Dedifferentiated amniotic fluid mesenchymal stem cell (primary cell): ENCODE measurements at regions not wholly inside any gene's neighbourhood (a gene's known extent, or its start where the extent isn't known, plus 50 kb on each side); places are given as distances from the start of the nearest gene placed in this dataset.
"Not testable (repeated sequence)": the region's sequence is repeated elsewhere in the genome, so short reads cannot be mapped to it uniquely, and the experiment has no call there.

Source experiments
- DNase-seq: peaks from one replicate; pipeline ENCODE4 v3.0.0-alpha.2; 2016; ENCODE audit errors: extremely low spot score

- peak; percentile 66 for DNase-seq
These were observed 87.0 kb upstream of the BLID start for GRCh38 chr11:122202951-122203456.

GRCh38 chr11:122202161-122202950, 86.3 kb upstream of the BLID start:
- DNase-seq: peak; percentile 60

GRCh38 chr11:122201106-122201505, 85.1 kb upstream of the BLID start:
- DNase-seq: no peak

- DNase-seq: no peak
These were observed 83.6 kb upstream of the BLID start for GRCh38 chr11:122199661-122200060.

GRCh38 chr11:122198291-122198983, 82.4 kb upstream of the BLID start:
- peak; percentile 16 for DNase-seq

- peak; percentile 98 for DNase-seq
These were observed 81.3 kb upstream of the BLID start for GRCh38 chr11:122197066-122197987.

GRCh38 chr11:122195790-122196189, 79.8 kb upstream of the BLID start:
- no peak for DNase-seq

GRCh38 chr11:122193881-122194480, 78.0 kb upstream of the BLID start:
- DNase-seq: not testable (repeated sequence)

- DNase-seq: no peak
These were observed 77.4 kb upstream of the BLID start for GRCh38 chr11:122193457-122193856.

- no peak for DNase-seq
These were observed 76.7 kb upstream of the BLID start for GRCh38 chr11:122192634-122193255.

- no peak for DNase-seq
These were observed 74.8 kb upstream of the BLID start for GRCh38 chr11:122190768-122191167.

GRCh38 chr11:122189229-122189628, 73.2 kb upstream of the BLID start:
- DNase-seq: peak; percentile 93

- DNase-seq: no peak
These were observed 71.6 kb upstream of the BLID start for GRCh38 chr11:122187373-122188165.

GRCh38 chr11:122186439-122187080, 70.5 kb upstream of the BLID start:
- peak; percentile 46 for DNase-seq

- no peak for DNase-seq
These were observed 67.9 kb upstream of the BLID start for GRCh38 chr11:122183933-122184332.

- no peak for DNase-seq
These were observed 65.9 kb upstream of the BLID start for GRCh38 chr11:122181893-122182292.

- no peak for DNase-seq
These were observed 65.4 kb upstream of the BLID start for GRCh38 chr11:122181372-122181771.

- peak; percentile 76 for DNase-seq
These were observed 64.2 kb upstream of the BLID start for GRCh38 chr11:122179961-122180834.

GRCh38 chr11:122178795-122179194, 62.8 kb upstream of the BLID start:
- no peak for DNase-seq
